ENCODE measurements at regions not wholly inside any gene's neighbourhood (a gene's known extent, or its start where the extent isn't known, plus 50 kb on each side); places are given as distances from the start of the nearest gene placed in this dataset.
"Not testable (repeated sequence)": the region's sequence is repeated elsewhere in the genome, so short reads cannot be mapped to it uniquely, and the experiment has no call there.

GRCh38 chr5:38790268-38790667, 55.5 kb upstream of the OSMR start:
- DNase-seq (ENCODE audit: low read depth), result no peak

- no peak for DNase-seq (ENCODE audit: low read depth)
Measured at GRCh38 chr5:38790891-38791290, 54.9 kb upstream of the OSMR start.

GRCh38 chr5:38793099-38793498, 52.7 kb upstream of the OSMR start:
- DNase-seq (ENCODE audit: low read depth), result no peak

GRCh38 chr5:38794037-38794436, 51.8 kb upstream of the OSMR start:
- not testable (repeated sequence) for DNase-seq (ENCODE audit: low read depth)

GRCh38 chr5:38794986-38795385, 50.8 kb upstream of the OSMR start:
- no peak for DNase-seq (ENCODE audit: low read depth)

GRCh38 chr5:38795986-38796741, 49.6 kb upstream of the OSMR start:
- DNase-seq (ENCODE audit: low read depth), result no peak
